IPS-15b (cell line): ENCODE measurements at regions not wholly inside any gene's neighbourhood (a gene's known extent, or its start where the extent isn't known, plus 50 kb on each side); places are given as distances from the start of the nearest gene placed in this dataset.
"Not testable (repeated sequence)": the region's sequence is repeated elsewhere in the genome, so short reads cannot be mapped to it uniquely, and the experiment has no call there.

Experiments
- H3K27me3 ChIP-seq: one replicate; pipeline ENCODE4 v1.6.1; 2013; ENCODE audit warnings: low read length; ENCODE audit not compliant: control insufficient read depth, insufficient read depth
- H3K36me3 ChIP-seq: one replicate; pipeline ENCODE4 v1.6.1; 2013; ENCODE audit warnings: low read length; ENCODE audit not compliant: control insufficient read depth, insufficient read depth
- H3K4me1 ChIP-seq: one replicate; pipeline ENCODE4 v1.6.1; 2013; ENCODE audit warnings: mild to moderate bottlenecking, low read length; ENCODE audit not compliant: control insufficient read depth, insufficient read depth
- H3K4me3 ChIP-seq: one replicate; pipeline ENCODE4 v1.5.1; 2013; ENCODE audit warnings: low read depth, low read length
- H3K9ac ChIP-seq: one replicate; pipeline ENCODE4 v1.6.1; 2013; ENCODE audit warnings: low read depth, mild to moderate bottlenecking, low read length
- H3K9me3 ChIP-seq: one replicate; pipeline ENCODE4 v1.6.1; 2013; ENCODE audit warnings: mild to moderate bottlenecking, low read length; ENCODE audit not compliant: control insufficient read depth, insufficient read depth

GRCh38 chr15:96216481-96216880, 114.0 kb upstream of the NR2F2 start:
- not testable (repeated sequence) for H3K27me3 ChIP-seq, H3K4me3 ChIP-seq, H3K9ac ChIP-seq, H3K36me3 ChIP-seq, H3K4me1 ChIP-seq, H3K9me3 ChIP-seq

GRCh38 chr15:96217983-96218382, 112.5 kb upstream of the NR2F2 start:
- H3K9ac ChIP-seq = no peak overlapping the region
- H3K4me3 ChIP-seq = no peak overlapping the region
- H3K9me3 ChIP-seq = no peaks in the 10 kb centered on the region
- no peaks in the 10 kb centered on the region for H3K27me3 ChIP-seq
- no peaks in the 10 kb centered on the region for H3K36me3 ChIP-seq
- H3K4me1 ChIP-seq = no peaks in the 10 kb centered on the region

GRCh38 chr15:96218623-96219455, 111.7 kb upstream of the NR2F2 start:
- Histone ChIP-seq H3K9ac (no peak overlapping the region), H3K4me3 (no peak overlapping the region), H3K4me1 (no peaks in the 10 kb centered on the region)

GRCh38 chr15:96219681-96220080, 110.8 kb upstream of the NR2F2 start:
- H3K27me3 ChIP-seq = peaks cover 3% of the 10 kb centered on the region
- no peaks in the 10 kb centered on the region for H3K9me3 ChIP-seq
- H3K4me1 ChIP-seq = no peaks in the 10 kb centered on the region
- H3K4me3 ChIP-seq = no peak overlapping the region
- H3K36me3 ChIP-seq = no peaks in the 10 kb centered on the region
- H3K9ac ChIP-seq = no peak overlapping the region

More at GRCh38 chr15:96218623-96219455, 111.7 kb upstream of the NR2F2 start:
- Histone ChIP-seq H3K9me3 (no peaks in the 10 kb centered on the region), H3K36me3 (no peaks in the 10 kb centered on the region), H3K27me3 (peaks cover 2% of the 10 kb centered on the region)

- H3K36me3 ChIP-seq = no peaks in the 10 kb centered on the region
- H3K4me3 ChIP-seq = no peak overlapping the region
- H3K27me3 ChIP-seq = peaks cover 4% of the 10 kb centered on the region
- no peaks in the 10 kb centered on the region for H3K9me3 ChIP-seq
- H3K9ac ChIP-seq = no peak overlapping the region
- no peaks in the 10 kb centered on the region for H3K4me1 ChIP-seq
Observed at GRCh38 chr15:96220657-96221056, 109.8 kb upstream of the NR2F2 start.

GRCh38 chr15:96222981-96223380, 107.5 kb upstream of the NR2F2 start:
- Histone ChIP-seq H3K9ac (no peak overlapping the region), H3K4me3 (no peak overlapping the region), H3K4me1 (no peaks in the 10 kb centered on the region), H3K9me3 (no peaks in the 10 kb centered on the region), H3K36me3 (no peaks in the 10 kb centered on the region), H3K27me3 (peaks cover 11% of the 10 kb centered on the region)

- Histone ChIP-seq H3K9ac (no peak overlapping the region), H3K9me3 (no peaks in the 10 kb centered on the region), H3K4me1 (no peaks in the 10 kb centered on the region), H3K36me3 (no peaks in the 10 kb centered on the region), H3K27me3 (peaks cover 11% of the 10 kb centered on the region), H3K4me3 (no peak overlapping the region)
Observed at GRCh38 chr15:96223939-96224338, 106.6 kb upstream of the NR2F2 start.

GRCh38 chr15:96225642-96226259, 104.7 kb upstream of the NR2F2 start:
- Histone ChIP-seq H3K4me1 (no peaks in the 10 kb centered on the region), H3K9me3 (no peaks in the 10 kb centered on the region), H3K36me3 (no peaks in the 10 kb centered on the region), H3K27me3 (peaks cover 11% of the 10 kb centered on the region), H3K4me3 (no peak overlapping the region), H3K9ac (no peak overlapping the region)

- Histone ChIP-seq H3K4me3 (no peak overlapping the region), H3K36me3 (no peaks in the 10 kb centered on the region), H3K9me3 (no peaks in the 10 kb centered on the region), H3K9ac (no peak overlapping the region), H3K27me3 (peaks cover 7% of the 10 kb centered on the region), H3K4me1 (no peaks in the 10 kb centered on the region)
Observed at GRCh38 chr15:96230526-96231181, 99.8 kb upstream of the NR2F2 start.

- Histone ChIP-seq H3K4me1 (no peaks in the 10 kb centered on the region), H3K9ac (no peak overlapping the region), H3K4me3 (no peak overlapping the region), H3K27me3 (no peaks in the 10 kb centered on the region), H3K36me3 (no peaks in the 10 kb centered on the region), H3K9me3 (no peaks in the 10 kb centered on the region)
Observed at GRCh38 chr15:96232335-96232734, 98.2 kb upstream of the NR2F2 start.

- H3K27me3 ChIP-seq = no peaks in the 10 kb centered on the region
- no peak overlapping the region for H3K9ac ChIP-seq
- H3K4me3 ChIP-seq = no peak overlapping the region
Observed at GRCh38 chr15:96234109-96234892, 96.2 kb upstream of the NR2F2 start.

More at GRCh38 chr15:96234109-96234892, 96.2 kb upstream of the NR2F2 start:
- H3K9me3 ChIP-seq = no peaks in the 10 kb centered on the region
- H3K4me1 ChIP-seq = no peaks in the 10 kb centered on the region
- H3K36me3 ChIP-seq = no peaks in the 10 kb centered on the region
